ENCODE measurements at regions not wholly inside any gene's neighbourhood (a gene's known extent, or its start where the extent isn't known, plus 50 kb on each side); places are given as distances from the start of the nearest gene placed in this dataset.

- DNase-seq (ENCODE audit: low read depth, low spot score), result no peak
- ChIA-PET CTCF (interaction anchor here (4.5 kb wide), 1 partner anchor 125 kb away, joined by 22 read pairs; no protein-coding TSS in a partner anchor), POLR2A (no interaction called here)
- no peak for TF ChIP-seq CTCF (IDR thresholded peaks at IDR 0.05; ENCODE audit: low read depth, low read length)
- Histone ChIP-seq H3K27ac (ENCODE audit: low read depth, low read length) (no peak overlapping the region), H3K27me3 (ENCODE audit: control insufficient read depth, insufficient read depth, low read length) (peaks cover 7% of the 10 kb centered on the region), H3K4me3 (ENCODE audit: low read depth, low read length) (no peak overlapping the region), H3K9me3 (ENCODE audit: control insufficient read depth, insufficient read depth, low read length) (no peaks in the 10 kb centered on the region)
Observed at GRCh38 chr7:25383402-25383801, 155.1 kb upstream of the NPVF start.

GRCh38 chr7:25384788-25385505 lies 156.7 kb upstream of the NPVF start:
- ChIA-PET CTCF (interaction anchor here (2.2 to 4.5 kb wide), 2 partner anchors 125 to 126 kb away, joined by 11 to 22 read pairs; no protein-coding TSS in a partner anchor), POLR2A (no interaction called here)
- no peak for DNase-seq (ENCODE audit: low read depth, low spot score)
- peaks cover 7% of the 10 kb centered on the region for H3K27me3 ChIP-seq (ENCODE audit: control insufficient read depth, insufficient read depth, low read length)
- no peak for TF ChIP-seq CTCF (IDR thresholded peaks at IDR 0.05; ENCODE audit: low read depth, low read length)
- H3K27ac ChIP-seq (ENCODE audit: low read depth, low read length), result no peak overlapping the region
- no peaks in the 10 kb centered on the region for H3K9me3 ChIP-seq (ENCODE audit: control insufficient read depth, insufficient read depth, low read length)
- no peak overlapping the region for H3K4me3 ChIP-seq (ENCODE audit: low read depth, low read length)

GRCh38 chr7:25385506-25386136 lies 157.3 kb upstream of the NPVF start:
- no peak for TF ChIP-seq CTCF (IDR thresholded peaks at IDR 0.05; ENCODE audit: low read depth, low read length)
- POLR2A ChIA-PET, result no interaction called here
- H3K4me3 ChIP-seq (ENCODE audit: low read depth, low read length), result no peak overlapping the region
- CTCF ChIA-PET, result interaction anchor here (0.6 to 2.2 kb wide), 3 partner anchors 126 to 180 kb away, joined by 3 to 11 read pairs (median 4); no protein-coding TSS in a partner anchor
- no peak for DNase-seq (ENCODE audit: low read depth, low spot score)
- H3K9me3 ChIP-seq (ENCODE audit: control insufficient read depth, insufficient read depth, low read length), result no peaks in the 10 kb centered on the region
- no peak overlapping the region for H3K27ac ChIP-seq (ENCODE audit: low read depth, low read length)
- H3K27me3 ChIP-seq (ENCODE audit: control insufficient read depth, insufficient read depth, low read length), result peaks cover 7% of the 10 kb centered on the region

GRCh38 chr7:25386311-25386744 lies 158.0 kb upstream of the NPVF start:
- ChIA-PET CTCF (interaction anchor here (1.0 to 2.2 kb wide), 3 partner anchors 126 to 465 kb away, joined by 3 to 11 read pairs (median 4); no protein-coding TSS in a partner anchor), POLR2A (no interaction called here)
- no peak for DNase-seq (ENCODE audit: low read depth, low spot score)
- Histone ChIP-seq H3K4me3 (ENCODE audit: low read depth, low read length) (no peak overlapping the region), H3K9me3 (ENCODE audit: control insufficient read depth, insufficient read depth, low read length) (no peaks in the 10 kb centered on the region), H3K27me3 (ENCODE audit: control insufficient read depth, insufficient read depth, low read length) (peaks cover 7% of the 10 kb centered on the region), H3K27ac (ENCODE audit: low read depth, low read length) (no peak overlapping the region)
- TF ChIP-seq CTCF (IDR thresholded peaks at IDR 0.05; ENCODE audit: low read depth, low read length), result no peak

GRCh38 chr7:25388681-25389080 lies 160.4 kb upstream of the NPVF start:
- CTCF ChIA-PET, result interaction anchor here (0.6 to 9.8 kb wide), 4 partner anchors 85 to 465 kb away, joined by 3 to 234 read pairs (median 113); no protein-coding TSS in a partner anchor
- no peak for DNase-seq (ENCODE audit: low read depth, low spot score)
- TF ChIP-seq CTCF (IDR thresholded peaks at IDR 0.05; ENCODE audit: low read depth, low read length), result no peak
- POLR2A ChIA-PET, result no interaction called here
- Histone ChIP-seq H3K9me3 (ENCODE audit: control insufficient read depth, insufficient read depth, low read length) (no peaks in the 10 kb centered on the region), H3K4me3 (ENCODE audit: low read depth, low read length) (no peak overlapping the region), H3K27ac (ENCODE audit: low read depth, low read length) (no peak overlapping the region), H3K27me3 (ENCODE audit: control insufficient read depth, insufficient read depth, low read length) (peaks cover 12% of the 10 kb centered on the region)

Measured in AG04450 (cell line).